22Rv1 (cell line): ENCODE measurements at regions not wholly inside any gene's neighbourhood (a gene's known extent, or its start where the extent isn't known, plus 50 kb on each side); places are given as distances from the start of the nearest gene placed in this dataset.

Source experiments
- ZFX ChIP-seq: fragments of 450-650 bp; IDR thresholded peaks from 2 replicates; pipeline ENCODE4 v1.6.1; 2017; ENCODE audit warnings: antibody characterized with exemption, borderline replicate concordance
- TF ChIP-seq, protein P1 (sequence below): fragments of 450-650 bp; IDR thresholded peaks from 2 replicates; pipeline ENCODE4 v1.5.1; 2017; ENCODE audit warnings: mild to moderate bottlenecking

DNA sequence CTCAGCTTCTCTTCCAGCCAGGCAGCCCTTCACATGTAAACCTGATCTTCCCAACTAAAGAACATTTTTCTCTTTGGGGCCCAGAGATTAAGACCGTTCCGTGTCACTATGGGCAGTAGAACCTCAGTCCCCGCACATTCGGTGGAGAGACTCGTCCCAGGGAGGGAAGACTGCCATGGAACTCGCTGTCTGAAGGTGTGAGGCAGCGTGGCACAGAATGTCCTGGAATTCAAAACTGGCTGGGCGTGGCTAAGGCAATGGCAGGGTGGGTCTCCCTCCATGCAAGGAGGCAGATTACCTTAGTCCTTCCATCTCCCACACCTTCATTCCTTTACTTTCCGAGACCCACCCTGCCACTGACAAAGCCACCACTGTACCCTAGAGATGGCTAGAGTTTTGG is 57.4 kb upstream of the ZNF354A start:
- TF ChIP-seq, protein P1, sequence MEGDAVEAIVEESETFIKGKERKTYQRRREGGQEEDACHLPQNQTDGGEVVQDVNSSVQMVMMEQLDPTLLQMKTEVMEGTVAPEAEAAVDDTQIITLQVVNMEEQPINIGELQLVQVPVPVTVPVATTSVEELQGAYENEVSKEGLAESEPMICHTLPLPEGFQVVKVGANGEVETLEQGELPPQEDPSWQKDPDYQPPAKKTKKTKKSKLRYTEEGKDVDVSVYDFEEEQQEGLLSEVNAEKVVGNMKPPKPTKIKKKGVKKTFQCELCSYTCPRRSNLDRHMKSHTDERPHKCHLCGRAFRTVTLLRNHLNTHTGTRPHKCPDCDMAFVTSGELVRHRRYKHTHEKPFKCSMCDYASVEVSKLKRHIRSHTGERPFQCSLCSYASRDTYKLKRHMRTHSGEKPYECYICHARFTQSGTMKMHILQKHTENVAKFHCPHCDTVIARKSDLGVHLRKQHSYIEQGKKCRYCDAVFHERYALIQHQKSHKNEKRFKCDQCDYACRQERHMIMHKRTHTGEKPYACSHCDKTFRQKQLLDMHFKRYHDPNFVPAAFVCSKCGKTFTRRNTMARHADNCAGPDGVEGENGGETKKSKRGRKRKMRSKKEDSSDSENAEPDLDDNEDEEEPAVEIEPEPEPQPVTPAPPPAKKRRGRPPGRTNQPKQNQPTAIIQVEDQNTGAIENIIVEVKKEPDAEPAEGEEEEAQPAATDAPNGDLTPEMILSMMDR, result no peak
- no peak for TF ChIP-seq ZFX
